Activated CD4-positive, CD25-positive, alpha-beta regulatory T cell treated with anti-CD3 and anti-CD28 coated beads, Interleukin-2, amount 50 U/mL, for 24 hours (primary cell): ENCODE measurements at regions not wholly inside any gene's neighbourhood (a gene's known extent, or its start where the extent isn't known, plus 50 kb on each side); places are given as distances from the start of the nearest gene placed in this dataset.

Experiments
- ATAC-seq, 2 donors: fragments of 150-1000 bp; cut with Tn5 transposase; one replicate each; pipeline ENCODE4 v1.10.0; 2021; ENCODE audit warnings: mild to moderate bottlenecking in 1 of 2, moderate library complexity in 1 of 2

DNA sequence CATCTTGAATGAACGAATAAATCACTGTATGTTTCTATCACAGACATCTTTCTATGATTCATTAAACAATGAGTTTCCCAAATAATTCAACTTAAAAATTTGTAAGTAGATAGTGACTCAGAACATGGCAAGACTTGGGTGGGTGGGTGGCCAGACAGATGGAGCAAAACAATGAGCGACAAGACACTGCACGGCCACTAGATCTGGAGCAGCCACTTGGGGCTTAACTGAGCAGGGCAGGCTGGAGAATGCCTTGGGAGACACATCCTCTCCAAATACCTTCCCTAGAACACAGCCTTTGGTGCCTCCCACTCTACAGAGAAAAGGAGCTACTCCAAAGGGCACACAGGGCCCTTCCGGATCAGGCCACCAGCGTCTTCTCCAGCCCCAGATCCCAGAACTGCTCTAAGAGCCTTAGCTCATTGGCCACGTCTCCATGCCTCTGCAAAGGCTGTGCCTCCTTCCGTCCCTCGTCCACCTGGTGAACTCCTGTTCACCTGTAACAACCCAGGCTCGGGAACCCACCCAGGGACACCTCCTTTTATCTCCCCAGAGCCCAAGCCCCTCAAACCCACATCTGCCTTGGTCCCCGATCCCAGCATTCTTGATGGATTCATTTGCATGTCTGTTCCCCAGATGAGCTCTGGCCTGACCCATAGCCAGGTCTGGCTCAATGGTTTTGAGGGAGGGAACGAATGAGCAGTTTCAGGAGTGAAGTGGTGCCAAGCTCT lies 134.9 kb upstream of the IQSEC1 start:
- ATAC-seq, result no peak

DNA sequence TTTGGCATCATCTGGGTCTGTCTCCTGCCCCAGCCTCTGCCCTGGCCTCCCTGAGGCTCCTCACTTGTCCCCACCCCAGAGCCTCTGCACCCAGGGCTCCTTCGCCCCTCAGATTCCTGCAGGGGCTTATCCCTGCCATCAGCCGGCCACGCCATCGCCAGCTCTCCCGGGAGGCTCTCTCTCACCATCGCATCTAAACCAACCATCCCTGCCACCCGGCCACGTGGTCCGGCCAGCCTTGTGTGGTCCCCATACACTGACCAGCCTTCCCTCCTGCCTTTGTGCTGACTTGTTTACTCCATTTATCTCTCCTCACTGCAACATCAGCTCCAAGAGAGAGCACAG lies 134.3 kb upstream of the IQSEC1 start:
- no peak for ATAC-seq

GRCh38 chr3:13206799-13207577 lies 133.8 kb upstream of the IQSEC1 start:
- ATAC-seq, result no peak

DNA sequence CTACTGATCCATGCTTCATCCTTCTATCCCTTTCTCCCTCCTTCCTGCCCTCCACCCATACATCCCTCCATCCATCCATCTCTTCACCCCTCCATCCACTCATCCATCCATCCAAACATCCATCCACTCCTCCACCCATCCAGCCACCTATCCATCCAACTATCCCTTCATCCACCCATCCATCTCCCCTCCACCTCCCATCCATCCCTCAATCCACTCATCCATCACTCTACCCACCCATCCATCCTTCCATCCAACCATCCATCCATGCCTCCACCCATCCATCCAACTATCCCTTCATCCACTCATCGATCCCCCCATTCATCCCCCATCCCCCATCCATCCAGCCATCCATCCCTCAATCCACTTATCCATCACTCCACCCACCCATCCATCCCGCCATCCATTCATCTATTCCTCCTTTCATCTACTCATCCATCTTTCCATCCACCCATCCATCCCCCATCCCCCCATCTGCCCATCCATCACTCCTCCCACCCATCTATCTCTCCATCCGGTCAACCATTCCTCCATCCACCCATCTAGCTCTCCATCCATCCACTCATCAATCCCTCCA lies 132.4 kb upstream of the IQSEC1 start:
- ATAC-seq, result no peak

DNA sequence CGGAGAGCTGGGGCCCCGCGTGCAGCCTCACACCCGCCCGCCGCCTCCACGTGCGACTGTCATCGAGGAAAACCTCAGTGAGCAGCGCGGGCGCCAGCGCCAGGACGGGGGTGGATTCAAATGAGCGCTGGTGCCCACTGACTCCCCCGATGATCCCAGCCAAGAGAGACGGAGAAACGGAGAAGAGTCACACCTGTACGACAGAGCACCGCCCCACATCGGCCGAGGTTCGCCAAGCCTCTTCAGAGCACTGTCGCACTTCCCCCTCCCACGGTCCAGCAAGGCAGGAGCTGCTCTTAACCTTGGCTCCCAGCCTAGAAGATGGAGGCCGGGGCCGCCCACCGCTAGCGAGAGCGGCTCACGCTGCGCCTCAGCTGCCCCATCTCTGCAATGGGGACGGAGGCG lies 130.9 kb upstream of the IQSEC1 start:
- no peak for ATAC-seq

DNA sequence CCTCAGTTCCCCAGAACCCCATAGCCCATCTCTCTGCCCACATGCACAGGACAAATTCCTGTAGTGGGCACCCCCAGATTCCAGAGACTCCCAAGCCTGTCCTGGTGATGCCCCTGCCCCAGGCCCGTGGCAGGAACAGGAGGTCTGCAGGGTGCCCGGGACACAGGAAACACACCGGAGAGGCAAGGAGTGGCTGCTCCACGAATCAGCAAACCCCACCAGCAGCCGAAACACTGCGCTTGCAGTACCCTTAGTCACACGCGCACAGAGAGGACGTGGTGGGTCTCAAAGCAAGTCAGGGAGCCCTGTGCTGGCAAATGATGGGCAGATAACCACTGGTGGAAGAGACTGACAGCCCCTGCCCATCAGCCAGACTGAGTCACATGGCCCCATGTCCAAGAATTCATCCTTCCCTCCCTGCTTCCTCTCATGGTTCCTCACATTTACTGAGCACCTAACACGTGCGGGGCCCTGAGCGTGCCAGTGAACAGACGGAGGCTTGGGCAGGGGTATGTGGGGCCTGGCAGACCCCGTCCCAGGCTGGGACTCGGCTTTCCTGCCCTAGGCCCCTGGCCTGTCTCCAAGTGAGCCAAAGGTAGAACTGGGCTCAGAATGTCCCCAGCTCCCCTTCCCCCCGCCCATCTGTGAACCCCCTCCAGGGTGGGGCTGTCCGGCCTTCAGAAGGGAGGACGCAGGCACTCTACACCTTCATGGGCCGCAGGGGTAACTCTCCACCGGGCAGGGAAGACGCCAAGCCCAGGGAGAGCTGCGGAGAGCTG lies 130.4 kb upstream of the IQSEC1 start:
- ATAC-seq, result no peak

- ATAC-seq, result no peak
Observed at GRCh38 chr3:13202744-13203397, 129.6 kb upstream of the IQSEC1 start.

GRCh38 chr3:13201851-13202250 lies 128.6 kb upstream of the IQSEC1 start:
- no peak for ATAC-seq

DNA sequence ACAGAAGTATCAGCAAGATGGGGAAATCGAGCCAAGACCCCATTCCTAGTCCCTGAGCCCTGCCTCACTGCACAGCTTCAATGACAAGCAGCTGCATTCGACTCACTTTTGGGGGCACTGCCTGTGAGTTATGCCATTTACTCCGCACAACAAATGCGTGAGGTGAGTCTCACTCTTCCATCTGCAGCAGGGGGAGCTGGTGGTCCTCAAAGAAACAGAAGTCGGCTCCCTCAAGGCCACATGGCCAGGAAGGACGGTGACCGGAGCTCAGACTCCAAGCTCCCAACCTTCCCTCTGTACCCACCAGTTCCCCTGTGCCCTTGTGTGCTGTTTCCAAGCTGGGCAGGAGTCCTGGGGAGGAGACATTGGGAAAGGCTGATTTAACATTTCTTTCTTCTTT lies 127.7 kb upstream of the IQSEC1 start:
- no peak for ATAC-seq

DNA sequence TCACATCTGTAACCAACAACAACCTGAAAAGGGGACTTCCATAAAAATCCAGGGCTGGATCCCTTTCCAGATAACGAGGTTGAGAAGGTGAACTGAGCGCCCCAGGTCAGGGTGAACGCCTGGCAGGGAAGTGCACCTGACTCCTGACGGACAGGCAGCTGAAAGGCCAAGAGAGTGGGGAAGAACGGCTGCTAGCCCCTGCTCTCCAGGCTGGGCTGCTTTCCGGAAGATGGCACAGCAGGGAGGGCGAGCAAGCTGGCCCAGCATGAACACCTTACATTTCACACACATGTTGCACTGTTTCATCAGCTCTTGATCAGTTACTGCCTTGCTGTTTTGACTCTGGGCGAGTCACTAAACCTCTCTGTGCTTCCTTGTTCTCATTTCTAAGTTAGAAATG lies 127.2 kb upstream of the IQSEC1 start:
- no peak for ATAC-seq

- no peak for ATAC-seq
Observed at GRCh38 chr3:13199899-13200451, 126.7 kb upstream of the IQSEC1 start.

DNA sequence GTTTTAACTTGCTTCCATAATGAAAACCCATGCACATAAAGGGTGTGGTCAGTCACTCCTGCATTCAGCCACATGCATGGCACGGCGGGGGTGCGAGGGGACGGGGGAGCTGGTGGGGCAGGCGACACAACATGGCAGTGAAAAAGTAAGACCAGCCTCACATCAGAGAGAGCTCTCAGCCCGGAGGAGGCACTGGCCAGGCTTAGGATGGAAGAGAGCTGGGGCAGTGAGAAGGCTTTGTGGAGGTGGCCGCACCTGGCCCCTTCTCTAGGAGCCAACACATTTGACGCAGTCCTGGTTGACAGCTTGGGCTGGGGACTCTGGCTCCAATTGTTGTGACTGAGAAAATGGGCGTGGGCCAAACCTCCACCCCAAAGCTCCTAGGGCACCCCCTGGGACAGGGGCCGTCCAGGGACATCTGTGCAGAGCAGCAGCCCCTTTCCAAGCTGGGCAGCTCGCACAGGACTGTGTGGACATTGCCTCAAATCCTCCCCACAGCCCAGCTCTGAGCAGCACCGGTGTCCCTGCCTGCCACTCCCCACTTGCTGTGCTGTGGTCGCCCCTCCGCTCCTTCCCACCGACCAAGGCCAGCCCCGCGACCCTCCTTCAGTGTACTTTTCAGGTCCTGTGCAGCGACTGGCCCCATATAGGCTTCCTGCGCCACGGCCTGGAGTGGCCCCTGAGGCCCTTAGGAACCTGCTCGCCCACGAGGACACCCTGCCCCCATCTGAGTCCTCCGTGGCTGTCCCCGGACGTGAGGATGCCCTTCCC lies 126.0 kb upstream of the IQSEC1 start:
- no peak for ATAC-seq

DNA sequence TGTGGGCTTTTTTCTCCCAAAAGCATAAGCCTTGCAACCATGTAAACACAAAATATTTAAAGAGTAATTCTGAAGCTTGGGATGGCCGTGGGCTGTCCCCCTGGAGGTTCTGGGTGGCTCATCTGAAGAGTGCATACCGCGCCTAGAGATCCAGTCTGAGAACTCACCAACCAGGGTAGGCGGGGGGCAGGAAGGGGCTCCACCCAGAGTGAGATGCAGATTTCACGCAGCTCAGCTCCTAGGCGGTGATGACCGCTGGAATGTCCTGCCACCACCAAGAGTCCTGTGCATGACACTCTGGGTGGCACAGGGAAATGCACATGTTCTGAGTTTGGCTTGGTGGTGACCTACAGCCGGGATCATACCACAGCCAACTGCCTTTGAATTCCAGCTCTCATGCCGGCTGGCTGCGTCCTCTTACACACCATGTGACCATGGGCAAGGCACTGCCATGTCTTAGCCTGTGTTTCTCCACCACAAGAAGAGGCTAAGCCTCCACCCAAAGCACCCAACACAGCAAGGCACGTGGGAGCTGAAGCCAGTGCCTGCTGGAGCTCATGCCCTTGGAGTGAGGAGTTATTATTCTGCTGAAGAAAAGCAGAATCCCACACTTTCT lies 125.1 kb upstream of the IQSEC1 start:
- no peak for ATAC-seq

- no peak for ATAC-seq
Observed at GRCh38 chr3:13197795-13198194, 124.6 kb upstream of the IQSEC1 start.

GRCh38 chr3:13197281-13197680 lies 124.1 kb upstream of the IQSEC1 start:
- ATAC-seq, result no peak

GRCh38 chr3:13195374-13195773 lies 122.1 kb upstream of the IQSEC1 start:
- ATAC-seq, result no peak

GRCh38 chr3:13194285-13195209 lies 121.3 kb upstream of the IQSEC1 start:
- ATAC-seq, result no peak

- ATAC-seq, result no peak
Observed at GRCh38 chr3:13193320-13194284, 120.4 kb upstream of the IQSEC1 start.
